ENCODE measurements at regions not wholly inside any gene's neighbourhood (a gene's known extent, or its start where the extent isn't known, plus 50 kb on each side); places are given as distances from the start of the nearest gene placed in this dataset.

DNA sequence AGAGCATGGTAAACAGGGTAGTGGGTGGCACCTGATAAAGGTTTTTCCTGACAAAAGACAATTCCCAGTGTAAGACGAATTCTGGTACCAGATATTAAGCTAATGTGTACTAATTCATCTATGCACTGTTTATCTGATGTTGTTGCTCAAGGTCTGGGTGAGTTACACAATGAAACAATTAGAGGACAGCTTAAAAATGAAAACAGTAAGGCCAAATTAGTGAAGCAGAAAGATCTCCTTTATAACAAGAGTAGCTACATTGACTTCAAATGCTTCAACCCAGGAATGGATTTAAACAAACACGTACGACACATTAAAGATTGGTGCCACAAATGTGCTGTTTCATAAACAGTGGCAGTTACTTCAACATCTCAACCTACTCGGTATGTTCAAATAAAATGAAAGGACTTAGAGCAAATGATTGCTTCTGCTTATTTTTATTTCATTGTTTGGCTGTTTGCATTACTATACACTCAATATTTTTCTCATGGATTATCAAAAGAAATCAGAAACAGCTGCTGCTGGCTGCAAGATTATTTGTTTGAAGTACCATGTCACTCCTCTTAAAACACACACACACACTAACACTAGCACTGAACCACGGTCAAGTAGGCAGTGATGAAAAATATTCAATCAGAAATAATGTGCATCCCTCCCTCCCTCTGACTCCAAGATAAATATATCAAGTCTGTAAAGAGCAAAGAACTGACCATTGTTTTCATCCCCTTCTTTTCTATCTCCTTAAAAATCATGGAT, 94.4 kb upstream of the RND3 start:
- H3K4me1 Mint-ChIP-seq (ENCODE audit: low read depth), result no peaks in the 10 kb centered on the region
- H3K9me3 Mint-ChIP-seq, result peaks cover 14% of the 10 kb centered on the region
- no peaks in the 10 kb centered on the region for H3K36me3 Mint-ChIP-seq (ENCODE audit: low read depth)
- no peak overlapping the region for H3K27ac Mint-ChIP-seq
- ChIA-PET CTCF (no interaction called here), POLR2A (no interaction called here)
- TF ChIP-seq, protein P1, sequence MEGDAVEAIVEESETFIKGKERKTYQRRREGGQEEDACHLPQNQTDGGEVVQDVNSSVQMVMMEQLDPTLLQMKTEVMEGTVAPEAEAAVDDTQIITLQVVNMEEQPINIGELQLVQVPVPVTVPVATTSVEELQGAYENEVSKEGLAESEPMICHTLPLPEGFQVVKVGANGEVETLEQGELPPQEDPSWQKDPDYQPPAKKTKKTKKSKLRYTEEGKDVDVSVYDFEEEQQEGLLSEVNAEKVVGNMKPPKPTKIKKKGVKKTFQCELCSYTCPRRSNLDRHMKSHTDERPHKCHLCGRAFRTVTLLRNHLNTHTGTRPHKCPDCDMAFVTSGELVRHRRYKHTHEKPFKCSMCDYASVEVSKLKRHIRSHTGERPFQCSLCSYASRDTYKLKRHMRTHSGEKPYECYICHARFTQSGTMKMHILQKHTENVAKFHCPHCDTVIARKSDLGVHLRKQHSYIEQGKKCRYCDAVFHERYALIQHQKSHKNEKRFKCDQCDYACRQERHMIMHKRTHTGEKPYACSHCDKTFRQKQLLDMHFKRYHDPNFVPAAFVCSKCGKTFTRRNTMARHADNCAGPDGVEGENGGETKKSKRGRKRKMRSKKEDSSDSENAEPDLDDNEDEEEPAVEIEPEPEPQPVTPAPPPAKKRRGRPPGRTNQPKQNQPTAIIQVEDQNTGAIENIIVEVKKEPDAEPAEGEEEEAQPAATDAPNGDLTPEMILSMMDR (IDR thresholded peaks at IDR 0.05), result no peak
- H3K27me3 Mint-ChIP-seq, result no peaks in the 10 kb centered on the region
- ATAC-seq (no peak), DNase-seq (no peak)
- intact Hi-C loops (cut with micrococcal nuclease), result no loop called here
- H3K4me3 Mint-ChIP-seq, result no peak overlapping the region

DNA sequence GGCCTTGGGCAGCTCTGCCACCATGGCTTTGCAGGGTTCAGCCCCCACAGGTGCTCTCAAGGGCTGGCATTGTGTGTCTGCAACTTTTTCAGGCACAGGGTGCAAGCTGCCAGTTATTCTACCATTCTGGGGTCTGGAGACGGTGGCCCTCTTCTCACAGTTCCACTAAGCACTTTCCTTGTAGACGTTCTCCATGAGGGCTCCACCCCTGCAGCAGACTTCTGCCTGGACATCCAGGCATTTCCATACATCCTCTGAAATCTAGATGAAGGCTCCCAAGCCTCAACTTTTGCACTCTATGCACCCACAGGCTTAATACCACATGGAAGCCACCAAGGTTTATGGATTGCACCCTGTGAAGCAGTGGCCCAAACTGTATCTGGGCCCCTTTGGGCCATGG, 91.0 kb upstream of the RND3 start:
- TF ChIP-seq, protein P1 (IDR thresholded peaks at IDR 0.05), result no peak
- Mint-ChIP-seq H3K9me3 (peaks cover 14% of the 10 kb centered on the region), H3K36me3 (ENCODE audit: low read depth) (no peaks in the 10 kb centered on the region), H3K4me1 (ENCODE audit: low read depth) (no peaks in the 10 kb centered on the region), H3K4me3 (no peak overlapping the region), H3K27ac (no peak overlapping the region), H3K27me3 (no peaks in the 10 kb centered on the region)
- ChIA-PET CTCF (no interaction called here), POLR2A (no interaction called here)
- intact Hi-C loops (cut with micrococcal nuclease), result no loop called here
- DNase-seq (no peak), ATAC-seq (no peak)

DNA sequence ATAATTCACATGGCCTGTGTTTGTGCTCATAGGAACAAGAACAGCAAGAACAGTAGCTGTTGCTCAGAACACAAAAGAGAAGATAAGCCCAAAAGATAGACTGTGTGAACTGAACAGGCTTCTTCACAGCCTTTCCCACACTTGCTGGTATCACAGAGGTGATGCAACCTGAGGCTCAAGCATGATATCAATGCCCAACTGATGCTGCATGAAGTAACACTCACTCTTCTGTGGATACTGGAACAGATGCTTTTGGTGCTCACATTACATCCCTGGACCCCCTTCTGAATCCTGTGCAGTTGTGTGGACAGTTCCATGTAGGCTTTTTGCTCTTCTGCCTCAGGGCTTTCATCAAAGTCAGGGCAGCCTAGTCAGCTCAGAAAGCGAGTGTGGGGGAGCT, 88.4 kb upstream of the RND3 start:
- Mint-ChIP-seq H3K4me3 (no peak overlapping the region), H3K27ac (no peak overlapping the region), H3K36me3 (ENCODE audit: low read depth) (no peaks in the 10 kb centered on the region), H3K9me3 (peaks cover 10% of the 10 kb centered on the region), H3K27me3 (no peaks in the 10 kb centered on the region), H3K4me1 (ENCODE audit: low read depth) (no peaks in the 10 kb centered on the region)
- intact Hi-C loops (cut with micrococcal nuclease), result no loop called here
- POLR2A ChIA-PET, result no interaction called here
- ATAC-seq, result no peak
- no peak for DNase-seq
- TF ChIP-seq, protein P1 (IDR thresholded peaks at IDR 0.05), result no peak
- CTCF ChIA-PET, result no interaction called here

DNA sequence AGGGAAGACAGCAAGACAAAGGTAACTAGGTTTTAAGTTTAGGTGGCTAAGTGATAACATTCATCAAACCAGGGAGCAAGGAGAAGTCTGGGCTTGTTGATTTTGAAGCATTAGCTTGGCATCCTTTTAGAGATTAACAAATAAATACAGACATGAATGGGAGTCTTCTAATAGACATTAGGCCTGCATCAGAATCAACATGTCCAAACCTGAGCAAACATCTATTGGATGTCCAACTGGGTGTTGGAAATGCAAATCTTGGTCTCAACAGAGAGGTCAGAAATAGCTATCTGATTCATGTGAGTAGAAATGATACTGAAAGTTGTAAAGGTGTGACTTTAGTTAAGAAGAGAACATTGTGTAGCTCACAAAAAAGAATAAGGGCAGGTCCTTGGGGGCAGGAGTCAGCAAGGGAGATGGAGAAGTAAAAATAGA, 85.5 kb upstream of the RND3 start:
- POLR2A ChIA-PET, result no interaction called here
- TF ChIP-seq, protein P1 (IDR thresholded peaks at IDR 0.05), result no peak
- no peak for ATAC-seq
- H3K4me1 Mint-ChIP-seq (ENCODE audit: low read depth), result no peaks in the 10 kb centered on the region
- H3K36me3 Mint-ChIP-seq (ENCODE audit: low read depth), result no peaks in the 10 kb centered on the region
- no peaks in the 10 kb centered on the region for H3K27me3 Mint-ChIP-seq
- CTCF ChIA-PET, result no interaction called here
- no peak for DNase-seq
- no peak overlapping the region for H3K27ac Mint-ChIP-seq
- no peak overlapping the region for H3K4me3 Mint-ChIP-seq
- intact Hi-C loops (cut with micrococcal nuclease), result no loop called here
- H3K9me3 Mint-ChIP-seq, result peaks cover 3% of the 10 kb centered on the region

DNA sequence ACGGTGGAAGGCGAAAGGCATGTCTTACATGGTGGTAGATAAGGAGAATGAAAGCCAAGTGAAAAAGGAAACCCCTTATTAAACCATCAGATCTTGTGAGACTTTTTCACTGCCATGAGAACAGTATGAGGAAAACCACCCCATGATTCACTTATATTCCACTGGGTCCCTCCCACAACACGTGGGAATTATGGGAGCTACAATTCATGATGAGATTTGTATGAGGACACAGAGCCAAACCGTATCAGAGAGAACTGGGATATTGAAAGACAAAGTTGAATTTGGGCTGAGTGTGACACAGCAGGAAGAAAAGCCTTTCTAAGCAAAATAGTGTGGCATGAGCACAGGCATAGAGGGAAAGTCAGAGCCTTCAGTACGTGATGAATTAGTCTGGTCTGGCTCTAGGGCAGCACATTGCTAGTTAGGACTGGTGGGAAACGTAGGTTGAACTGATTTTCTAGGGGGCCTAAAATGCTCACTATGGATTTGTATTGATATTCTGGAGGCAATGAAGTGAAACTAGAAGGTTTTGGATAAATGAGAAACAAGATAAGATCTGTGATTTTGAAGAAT, 84.8 kb upstream of the RND3 start:
- CTCF ChIA-PET, result no interaction called here
- H3K4me1 Mint-ChIP-seq (ENCODE audit: low read depth), result no peaks in the 10 kb centered on the region
- TF ChIP-seq, protein P1 (IDR thresholded peaks at IDR 0.05), result no peak
- no peak for DNase-seq
- POLR2A ChIA-PET, result no interaction called here
- no peak overlapping the region for H3K4me3 Mint-ChIP-seq
- H3K36me3 Mint-ChIP-seq (ENCODE audit: low read depth), result no peaks in the 10 kb centered on the region
- H3K9me3 Mint-ChIP-seq, result no peaks in the 10 kb centered on the region
- intact Hi-C loops (cut with micrococcal nuclease), result no loop called here
- no peaks in the 10 kb centered on the region for H3K27me3 Mint-ChIP-seq
- no peak for ATAC-seq
- H3K27ac Mint-ChIP-seq, result no peak overlapping the region
